SK-N-SH (cell line): ENCODE measurements at regions not wholly inside any gene's neighbourhood (a gene's known extent, or its start where the extent isn't known, plus 50 kb on each side); places are given as distances from the start of the nearest gene placed in this dataset.

Experiments
- CHD2 ChIP-seq: fragments of 150-350 bp; IDR thresholded peaks from 2 replicates; pipeline ENCODE4 v1.6.1; 2018; ENCODE audit warnings: low read length; ENCODE audit not compliant: partially characterized antibody
- CTCF ChIP-seq: fragments of 200-600 bp; sonication (generic); IDR thresholded peaks from 2 replicates; pipeline ENCODE4 v1.6.1; 2017; ENCODE audit warnings: antibody characterized with exemption, mild to moderate bottlenecking, moderate library complexity
- EZH2phosphoT487 ChIP-seq: fragments of 200-600 bp; sonication (generic); IDR thresholded peaks from 2 replicates; pipeline ENCODE4 v1.6.1; 2017; ENCODE audit warnings: low read depth, mixed run types, mild to moderate bottlenecking, antibody characterized with exemption, moderate library complexity, borderline replicate concordance
- GABPA ChIP-seq: IDR thresholded peaks from 2 replicates; pipeline ENCODE4 v1.4.0; 2012; ENCODE audit warnings: low read depth, mild to moderate bottlenecking
- IRF3 ChIP-seq: fragments of 150-350 bp; IDR thresholded peaks from 2 replicates; pipeline ENCODE4 v1.6.1; 2016; ENCODE audit warnings: mild to moderate bottlenecking, low read depth, low read length
- JUND ChIP-seq: IDR thresholded peaks from 2 replicates; pipeline ENCODE4 v1.4.0; 2012
- MAX ChIP-seq: IDR thresholded peaks from 2 replicates; pipeline ENCODE4 v1.4.0; 2012; ENCODE audit warnings: low read depth
- MXI1 ChIP-seq: IDR thresholded peaks from 2 replicates; pipeline ENCODE4 v1.6.1; 2012; ENCODE audit warnings: mild to moderate bottlenecking, low read depth, low read length, improper control_type of control experiment
- PBX3 ChIP-seq: IDR thresholded peaks from 2 replicates; pipeline ENCODE4; 2012
- POLR2AphosphoS5 ChIP-seq: IDR thresholded peaks from 2 replicates; pipeline ENCODE4 v1.6.1; 2012; ENCODE audit warnings: low read depth, low read length
- RAD21 ChIP-seq: IDR thresholded peaks from 2 replicates; pipeline ENCODE4 v1.6.1; 2012; ENCODE audit warnings: mild to moderate bottlenecking, low read length
- RFX5 ChIP-seq: IDR thresholded peaks from 2 replicates; pipeline ENCODE4 v1.6.1; 2012; ENCODE audit warnings: mild to moderate bottlenecking, improper control_type of control experiment, low read length
- RXRA ChIP-seq: IDR thresholded peaks from 2 replicates; pipeline ENCODE4 v1.4.0; 2012; ENCODE audit warnings: low read depth, mild to moderate bottlenecking, borderline replicate concordance
- TAF1 ChIP-seq: IDR thresholded peaks from 2 replicates; pipeline ENCODE4 v1.6.1; 2012; ENCODE audit warnings: low read depth, mild to moderate bottlenecking, low read length, moderate library complexity, borderline replicate concordance

- TF ChIP-seq CTCF: no peak
- TF ChIP-seq RAD21: no peak
- no peak for TF ChIP-seq TAF1
- TF ChIP-seq CHD2: no peak
- no peak for TF ChIP-seq JUND
- no peak for TF ChIP-seq GABPA
- TF ChIP-seq MAX: no peak
- no peak for TF ChIP-seq RFX5
- no peak for TF ChIP-seq PBX3
- no peak for TF ChIP-seq MXI1
- no peak for TF ChIP-seq IRF3
- no peak for TF ChIP-seq EZH2phosphoT487
- TF ChIP-seq POLR2AphosphoS5: no peak
- TF ChIP-seq RXRA: no peak
Observed at GRCh38 chr9:31837211-31837610, 547.2 kb upstream of the ACO1 start.
